ENCODE measurements at regions not wholly inside any gene's neighbourhood (a gene's known extent, or its start where the extent isn't known, plus 50 kb on each side); places are given as distances from the start of the nearest gene placed in this dataset.

DNA sequence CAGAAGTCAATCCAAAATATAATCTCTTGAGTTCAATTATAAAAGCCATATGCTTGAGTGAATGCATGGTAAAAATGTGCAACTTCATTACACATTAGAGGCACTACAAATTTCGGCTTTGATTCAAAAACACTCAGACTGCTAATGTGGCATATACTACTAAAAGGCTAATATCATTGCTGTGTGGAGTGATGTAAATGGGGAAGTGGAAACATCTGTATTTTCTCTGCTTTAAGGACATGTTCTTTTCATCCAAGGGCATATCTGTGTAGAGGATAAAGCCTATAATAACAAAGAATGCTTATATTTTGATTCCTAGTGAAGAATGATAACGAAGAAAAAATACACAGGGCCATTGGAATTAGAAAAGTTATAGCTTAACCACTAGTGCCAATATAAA, 643.9 kb upstream of the ZNF608 start:
- Histone ChIP-seq H3K36me3 (no peaks in the 10 kb centered on the region), H3K4me3 (no peak overlapping the region), H3K27ac (no peak overlapping the region), H3K27me3 (no peaks in the 10 kb centered on the region), H3K9me3 (no peaks in the 10 kb centered on the region), H3K4me1 (no peaks in the 10 kb centered on the region)
- intact Hi-C loops (cut with DNase I; ENCODE audit: low total_unique reads) (no loop called here), in situ Hi-C loops (cut with MboI; ENCODE audit: low pct_ligation_motif_present in 1 of 4, low pct_unique_long_range_greater_than_20kb in 1 of 4, low sequenced_read_pairs in 3 of 4) (no loop called here)
- 51 to 60% methylated on average over 2 of the region's 2 CpGs for WGBS, 2 donors (ENCODE audit: low coverage in 1 of 2)
- no peak for DNase-seq
- TF ChIP-seq POLR2AphosphoS5 (IDR thresholded peaks at IDR 0.05) (no peak), EP300 (IDR thresholded peaks at IDR 0.05; ENCODE audit: low read depth) (no peak), POLR2A (IDR thresholded peaks at IDR 0.05) (no peak)
- TF ChIP-seq, protein P1, sequence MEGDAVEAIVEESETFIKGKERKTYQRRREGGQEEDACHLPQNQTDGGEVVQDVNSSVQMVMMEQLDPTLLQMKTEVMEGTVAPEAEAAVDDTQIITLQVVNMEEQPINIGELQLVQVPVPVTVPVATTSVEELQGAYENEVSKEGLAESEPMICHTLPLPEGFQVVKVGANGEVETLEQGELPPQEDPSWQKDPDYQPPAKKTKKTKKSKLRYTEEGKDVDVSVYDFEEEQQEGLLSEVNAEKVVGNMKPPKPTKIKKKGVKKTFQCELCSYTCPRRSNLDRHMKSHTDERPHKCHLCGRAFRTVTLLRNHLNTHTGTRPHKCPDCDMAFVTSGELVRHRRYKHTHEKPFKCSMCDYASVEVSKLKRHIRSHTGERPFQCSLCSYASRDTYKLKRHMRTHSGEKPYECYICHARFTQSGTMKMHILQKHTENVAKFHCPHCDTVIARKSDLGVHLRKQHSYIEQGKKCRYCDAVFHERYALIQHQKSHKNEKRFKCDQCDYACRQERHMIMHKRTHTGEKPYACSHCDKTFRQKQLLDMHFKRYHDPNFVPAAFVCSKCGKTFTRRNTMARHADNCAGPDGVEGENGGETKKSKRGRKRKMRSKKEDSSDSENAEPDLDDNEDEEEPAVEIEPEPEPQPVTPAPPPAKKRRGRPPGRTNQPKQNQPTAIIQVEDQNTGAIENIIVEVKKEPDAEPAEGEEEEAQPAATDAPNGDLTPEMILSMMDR (IDR thresholded peaks at IDR 0.05), result no peak

DNA sequence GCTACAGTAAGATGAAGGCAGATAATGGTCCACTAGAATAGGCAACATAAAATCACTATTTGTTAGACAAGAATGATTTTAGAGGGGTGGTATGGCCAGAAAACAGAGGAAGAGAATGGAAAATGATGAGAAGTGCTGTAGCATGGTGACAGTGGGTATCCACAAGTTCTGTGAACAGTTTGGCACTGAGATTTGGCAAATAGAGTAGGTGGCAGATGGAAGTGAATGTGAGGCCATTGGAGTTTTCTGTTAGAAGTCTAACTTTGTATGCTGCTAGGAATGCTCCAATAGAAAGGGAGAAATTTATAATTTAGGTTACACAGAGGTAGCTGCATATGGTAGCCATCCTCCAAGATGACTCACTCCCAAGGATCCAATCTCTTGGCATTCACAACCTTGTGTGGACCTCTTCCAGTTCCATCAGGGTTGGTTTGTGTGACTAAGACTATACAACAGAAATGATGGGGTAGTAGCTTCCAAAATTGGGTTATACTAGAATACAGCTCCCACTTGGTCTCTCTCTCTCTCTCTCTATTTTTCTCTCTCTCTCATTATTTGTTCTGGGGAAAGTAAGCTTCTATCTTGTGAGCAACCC, 646.9 kb upstream of the ZNF608 start:
- no peak overlapping the region for H3K27ac ChIP-seq

DNA sequence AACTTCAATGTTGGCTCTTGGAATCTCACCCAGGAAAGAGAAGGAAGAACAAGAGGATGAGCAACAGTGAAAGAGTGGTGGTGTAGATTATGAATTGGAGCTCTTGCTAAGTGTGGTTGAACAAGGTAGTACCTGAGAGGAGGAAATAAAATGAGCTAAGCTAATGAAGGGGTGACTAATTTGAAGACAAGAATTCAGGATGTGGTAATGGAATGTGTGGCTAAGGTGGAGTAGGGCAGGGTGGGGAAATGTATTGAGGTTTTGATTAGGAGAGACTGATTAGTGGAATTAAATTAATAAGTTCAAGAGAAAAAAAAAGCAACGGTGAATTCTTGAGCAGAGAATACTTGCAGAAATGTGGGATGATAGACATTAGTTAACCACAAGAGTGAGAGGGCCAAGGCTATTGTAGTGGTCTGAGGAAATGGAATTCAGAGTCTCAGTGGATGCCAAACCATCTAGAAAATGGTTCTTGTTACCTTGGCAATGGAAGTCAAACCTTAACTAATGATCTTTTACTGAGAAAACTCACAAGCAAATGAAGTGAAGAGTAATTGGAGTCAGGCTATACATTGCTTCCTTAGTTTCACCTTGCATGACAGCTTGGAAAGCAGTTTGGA, 648.3 kb upstream of the ZNF608 start:
- WGBS, 2 donors (ENCODE audit: low coverage in 1 of 2), result 92 to 100% methylated on average over 1 of the region's 1 CpG
- H3K36me3 ChIP-seq, result no peaks in the 10 kb centered on the region
- TF ChIP-seq, protein P1 (IDR thresholded peaks at IDR 0.05), result no peak
- TF ChIP-seq POLR2A (IDR thresholded peaks at IDR 0.05) (no peak), POLR2AphosphoS5 (IDR thresholded peaks at IDR 0.05) (no peak), EP300 (IDR thresholded peaks at IDR 0.05; ENCODE audit: low read depth) (no peak)
- DNase-seq, result no peak
- H3K27ac ChIP-seq, result no peak overlapping the region
- H3K4me3 ChIP-seq, result no peak overlapping the region
- in situ Hi-C loops (cut with MboI; ENCODE audit: low pct_ligation_motif_present in 1 of 4, low pct_unique_long_range_greater_than_20kb in 1 of 4, low sequenced_read_pairs in 3 of 4) (no loop called here), intact Hi-C loops (cut with DNase I; ENCODE audit: low total_unique reads) (no loop called here)
- H3K9me3 ChIP-seq, result no peaks in the 10 kb centered on the region
- H3K4me1 ChIP-seq, result no peaks in the 10 kb centered on the region
- no peaks in the 10 kb centered on the region for H3K27me3 ChIP-seq

More for the DNA sequence above, 646.9 kb upstream of the ZNF608 start:
- H3K36me3 ChIP-seq, result no peaks in the 10 kb centered on the region
- no peak overlapping the region for H3K4me3 ChIP-seq
- TF ChIP-seq, protein P1 (IDR thresholded peaks at IDR 0.05), result no peak
- TF ChIP-seq EP300 (IDR thresholded peaks at IDR 0.05; ENCODE audit: low read depth) (no peak), POLR2A (IDR thresholded peaks at IDR 0.05) (no peak), POLR2AphosphoS5 (IDR thresholded peaks at IDR 0.05) (no peak)
- in situ Hi-C loops (cut with MboI; ENCODE audit: low pct_ligation_motif_present in 1 of 4, low pct_unique_long_range_greater_than_20kb in 1 of 4, low sequenced_read_pairs in 3 of 4), result no loop called here
- no peaks in the 10 kb centered on the region for H3K9me3 ChIP-seq
- no peaks in the 10 kb centered on the region for H3K27me3 ChIP-seq
- intact Hi-C loops (cut with DNase I; ENCODE audit: low total_unique reads), result no loop called here
- H3K4me1 ChIP-seq, result no peaks in the 10 kb centered on the region
- DNase-seq, result no peak

- in situ Hi-C loops (cut with MboI; ENCODE audit: low pct_ligation_motif_present in 1 of 4, low pct_unique_long_range_greater_than_20kb in 1 of 4, low sequenced_read_pairs in 3 of 4), result no loop called here
- H3K27me3 ChIP-seq, result no peaks in the 10 kb centered on the region
- TF ChIP-seq POLR2A (IDR thresholded peaks at IDR 0.05) (no peak), POLR2AphosphoS5 (IDR thresholded peaks at IDR 0.05) (no peak), EP300 (IDR thresholded peaks at IDR 0.05; ENCODE audit: low read depth) (no peak)
- TF ChIP-seq, protein P1 (IDR thresholded peaks at IDR 0.05), result no peak
- no peak overlapping the region for H3K4me3 ChIP-seq
- intact Hi-C loops (cut with DNase I; ENCODE audit: low total_unique reads), result no loop called here
- WGBS, 2 donors (ENCODE audit: low coverage in 1 of 2), result 70 to 92% methylated on average over 1 of the region's 1 CpG
- no peaks in the 10 kb centered on the region for H3K36me3 ChIP-seq
- H3K4me1 ChIP-seq, result no peaks in the 10 kb centered on the region
- no peaks in the 10 kb centered on the region for H3K9me3 ChIP-seq
- no peak overlapping the region for H3K27ac ChIP-seq
- no peak for DNase-seq
Measured at GRCh38 chr5:125396462-125396861, 650.0 kb upstream of the ZNF608 start.
